ES-I3 (cell line): ENCODE measurements at regions not wholly inside any gene's neighbourhood (a gene's known extent, or its start where the extent isn't known, plus 50 kb on each side); places are given as distances from the start of the nearest gene placed in this dataset.

Source experiments
- H3K36me3 ChIP-seq: 2 replicates; pipeline ENCODE4 v1.6.1; 2013; ENCODE audit warnings: mild to moderate bottlenecking, low read length, control low read depth, moderate library complexity; ENCODE audit not compliant: insufficient read depth
- H3K4me1 ChIP-seq: 2 replicates; pipeline ENCODE4 v1.6.1; 2013; ENCODE audit warnings: mild to moderate bottlenecking, control low read depth, low read length; ENCODE audit not compliant: insufficient read depth
- H3K9ac ChIP-seq: 2 replicates; pipeline ENCODE4 v1.6.1; 2013; ENCODE audit warnings: low read depth, mild to moderate bottlenecking, low read length, moderate library complexity
- H3K9me3 ChIP-seq: 2 replicates; pipeline ENCODE4 v1.6.1; 2013; ENCODE audit warnings: mild to moderate bottlenecking, low read length, moderate library complexity; ENCODE audit not compliant: control insufficient read depth, insufficient read depth

DNA sequence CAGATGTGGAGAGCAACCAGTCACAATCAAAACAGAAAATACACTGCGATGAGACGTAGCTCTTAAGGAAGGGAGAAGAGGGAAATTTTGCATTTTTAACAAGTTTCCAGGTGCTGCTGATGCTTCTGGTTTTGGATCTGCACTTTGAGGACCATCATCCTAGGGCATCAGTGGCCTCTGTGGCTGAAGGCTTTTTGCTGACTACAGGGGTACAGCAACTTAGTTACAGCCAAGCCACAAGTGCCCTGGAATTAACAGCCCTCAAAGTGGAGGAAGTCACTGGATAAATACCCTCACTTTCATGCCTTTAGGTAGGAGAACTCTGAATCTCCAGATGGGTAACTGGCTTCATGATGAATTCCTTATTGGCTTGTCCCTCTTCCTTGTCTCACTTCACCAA, 700.9 kb downstream of the TMEM182 start:
- Histone ChIP-seq H3K9me3 (no peaks in the 10 kb centered on the region), H3K4me1 (no peaks in the 10 kb centered on the region), H3K9ac (no peak overlapping the region), H3K36me3 (no peaks in the 10 kb centered on the region)

DNA sequence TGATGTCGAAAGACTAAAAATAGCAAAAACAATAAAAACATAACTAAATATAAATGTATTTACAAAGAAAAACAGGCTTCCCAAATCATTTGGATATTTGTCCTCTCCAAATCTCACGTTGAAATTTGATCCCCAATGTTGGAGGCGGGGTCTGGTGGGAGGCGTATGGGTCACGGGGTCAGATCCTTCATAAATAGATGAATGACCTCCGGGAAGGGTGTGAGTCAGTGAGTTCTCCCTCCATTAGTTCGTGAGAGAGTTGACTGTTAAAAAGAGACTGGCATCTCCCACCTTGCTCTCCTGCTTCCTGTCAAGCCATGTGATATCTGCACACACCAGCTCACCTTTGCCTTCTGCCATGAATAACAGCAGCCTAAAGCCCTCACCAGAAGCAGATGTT, 703.0 kb downstream of the TMEM182 start:
- H3K36me3 ChIP-seq, result no peaks in the 10 kb centered on the region
- H3K9me3 ChIP-seq, result no peaks in the 10 kb centered on the region
- no peaks in the 10 kb centered on the region for H3K4me1 ChIP-seq
- no peak overlapping the region for H3K9ac ChIP-seq

DNA sequence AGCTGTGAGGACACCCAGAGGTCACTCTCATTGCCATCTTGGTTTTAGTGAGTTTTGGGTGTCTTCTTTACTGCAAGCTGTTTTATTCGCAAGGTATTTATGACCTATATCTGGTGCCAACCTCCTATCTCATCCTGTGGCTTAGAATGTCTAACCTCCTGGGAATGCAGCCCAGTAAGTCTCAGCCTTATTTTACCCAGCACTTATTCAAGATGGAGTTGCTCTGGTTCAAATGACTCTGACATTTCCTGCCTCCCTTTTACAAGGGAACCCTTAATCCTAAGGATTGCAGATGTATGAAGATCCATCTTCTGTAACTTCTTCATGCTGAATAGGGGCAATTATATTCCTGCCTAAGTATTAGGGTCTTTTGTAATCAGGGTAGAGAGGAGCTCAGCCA, 708.0 kb downstream of the TMEM182 start:
- Histone ChIP-seq H3K4me1 (no peaks in the 10 kb centered on the region), H3K36me3 (no peaks in the 10 kb centered on the region), H3K9me3 (no peaks in the 10 kb centered on the region), H3K9ac (no peak overlapping the region)

GRCh38 chr2:103484906-103485305, 723.1 kb downstream of the TMEM182 start:
- Histone ChIP-seq H3K4me1 (no peaks in the 10 kb centered on the region), H3K9ac (no peak overlapping the region), H3K9me3 (no peaks in the 10 kb centered on the region), H3K36me3 (no peaks in the 10 kb centered on the region)

DNA sequence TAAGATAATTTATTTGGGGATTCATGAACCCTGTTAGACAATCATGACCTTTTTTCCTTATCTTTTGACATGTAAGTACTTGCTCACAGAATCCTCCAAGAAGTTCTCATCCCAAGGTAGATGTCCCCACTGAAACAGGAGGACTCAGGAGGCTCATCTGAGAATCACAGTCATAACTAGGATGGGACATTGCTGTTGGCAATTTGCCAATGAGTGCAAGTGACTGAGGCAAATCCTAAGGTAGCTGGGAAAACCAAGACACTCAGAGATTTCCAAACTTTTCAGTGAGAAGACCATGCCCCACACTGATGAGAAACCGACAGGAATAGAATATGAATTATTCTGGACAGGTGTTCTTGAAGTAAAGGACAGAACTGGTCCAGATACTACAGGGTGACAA, 735.0 kb downstream of the TMEM182 start:
- Histone ChIP-seq H3K4me1 (no peaks in the 10 kb centered on the region), H3K9ac (no peak overlapping the region), H3K9me3 (no peaks in the 10 kb centered on the region), H3K36me3 (no peaks in the 10 kb centered on the region)

DNA sequence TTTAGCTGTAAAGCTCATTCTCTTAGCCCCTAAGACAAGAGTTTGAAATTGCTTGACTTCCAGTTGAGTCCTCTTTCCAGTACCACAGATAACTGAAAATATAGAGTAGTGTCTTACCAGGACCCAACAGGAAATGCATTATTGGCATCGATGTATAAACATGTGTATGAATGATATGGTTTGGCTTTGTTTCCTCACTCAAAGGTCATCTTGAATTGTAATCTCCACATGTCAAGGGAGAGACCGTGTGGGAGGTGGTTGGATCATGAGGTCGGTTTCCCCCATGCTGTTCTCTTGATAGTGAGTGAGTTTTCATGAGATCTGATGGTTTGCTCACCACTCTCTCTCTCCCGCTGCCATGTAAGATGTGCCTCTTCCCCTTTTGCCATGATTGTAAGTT, 745.0 kb downstream of the TMEM182 start:
- Histone ChIP-seq H3K4me1 (no peaks in the 10 kb centered on the region), H3K9me3 (no peaks in the 10 kb centered on the region), H3K9ac (no peak overlapping the region), H3K36me3 (no peaks in the 10 kb centered on the region)

DNA sequence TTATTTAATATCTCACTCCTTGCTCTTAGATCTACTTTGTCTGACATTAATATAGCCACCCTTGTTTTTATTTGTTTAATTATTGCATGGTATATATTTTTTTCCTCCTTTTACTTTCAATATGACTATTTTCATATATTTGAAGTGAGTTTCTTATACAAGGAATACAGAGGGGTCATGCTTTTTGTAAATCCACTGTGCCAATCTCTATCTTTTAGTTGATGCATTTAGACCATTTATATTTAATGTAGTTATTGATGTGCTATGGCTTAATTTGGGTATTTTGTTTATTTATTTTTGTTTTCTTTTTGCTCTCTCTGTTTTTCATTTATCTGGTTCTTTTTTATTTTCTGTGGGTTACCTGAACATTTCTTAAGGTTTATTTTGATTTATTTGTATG, 750.6 kb downstream of the TMEM182 start:
- H3K36me3 ChIP-seq, result no peaks in the 10 kb centered on the region
- H3K9ac ChIP-seq, result no peak overlapping the region
- no peaks in the 10 kb centered on the region for H3K4me1 ChIP-seq
- no peaks in the 10 kb centered on the region for H3K9me3 ChIP-seq

GRCh38 chr2:103520547-103520946, 758.7 kb downstream of the TMEM182 start:
- H3K9me3 ChIP-seq, result no peaks in the 10 kb centered on the region
- no peaks in the 10 kb centered on the region for H3K4me1 ChIP-seq
- no peaks in the 10 kb centered on the region for H3K36me3 ChIP-seq
- H3K9ac ChIP-seq, result no peak overlapping the region

- H3K36me3 ChIP-seq, result no peaks in the 10 kb centered on the region
- H3K4me1 ChIP-seq, result no peaks in the 10 kb centered on the region
- no peaks in the 10 kb centered on the region for H3K9me3 ChIP-seq
- H3K9ac ChIP-seq, result no peak overlapping the region
Measured at GRCh38 chr2:103525756-103526155, 763.9 kb downstream of the TMEM182 start.

DNA sequence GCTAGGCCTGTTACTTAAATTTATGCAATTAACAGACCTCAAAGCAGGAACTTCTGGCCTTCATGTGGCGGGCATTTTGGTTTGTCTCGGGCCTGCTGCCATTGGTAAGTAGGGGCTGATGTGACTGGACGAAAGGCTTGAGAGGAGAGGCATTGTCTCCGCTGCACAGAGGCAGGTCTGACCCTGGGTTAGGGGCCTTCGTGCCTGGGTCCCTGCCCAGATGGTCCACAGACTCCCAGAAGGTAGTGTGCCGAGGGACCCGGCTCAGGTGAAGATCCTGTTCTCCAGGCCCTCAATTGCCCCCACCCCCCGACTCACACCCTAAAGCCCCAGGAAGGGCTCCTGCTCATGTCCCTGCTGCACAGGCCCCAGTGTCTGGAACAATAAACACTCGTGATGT, 764.9 kb downstream of the TMEM182 start:
- Histone ChIP-seq H3K36me3 (no peaks in the 10 kb centered on the region), H3K4me1 (no peaks in the 10 kb centered on the region), H3K9me3 (no peaks in the 10 kb centered on the region), H3K9ac (no peak overlapping the region)

GRCh38 chr2:103527278-103527677, 765.4 kb downstream of the TMEM182 start:
- no peaks in the 10 kb centered on the region for H3K4me1 ChIP-seq
- H3K36me3 ChIP-seq, result no peaks in the 10 kb centered on the region
- H3K9me3 ChIP-seq, result no peaks in the 10 kb centered on the region
- no peak overlapping the region for H3K9ac ChIP-seq

DNA sequence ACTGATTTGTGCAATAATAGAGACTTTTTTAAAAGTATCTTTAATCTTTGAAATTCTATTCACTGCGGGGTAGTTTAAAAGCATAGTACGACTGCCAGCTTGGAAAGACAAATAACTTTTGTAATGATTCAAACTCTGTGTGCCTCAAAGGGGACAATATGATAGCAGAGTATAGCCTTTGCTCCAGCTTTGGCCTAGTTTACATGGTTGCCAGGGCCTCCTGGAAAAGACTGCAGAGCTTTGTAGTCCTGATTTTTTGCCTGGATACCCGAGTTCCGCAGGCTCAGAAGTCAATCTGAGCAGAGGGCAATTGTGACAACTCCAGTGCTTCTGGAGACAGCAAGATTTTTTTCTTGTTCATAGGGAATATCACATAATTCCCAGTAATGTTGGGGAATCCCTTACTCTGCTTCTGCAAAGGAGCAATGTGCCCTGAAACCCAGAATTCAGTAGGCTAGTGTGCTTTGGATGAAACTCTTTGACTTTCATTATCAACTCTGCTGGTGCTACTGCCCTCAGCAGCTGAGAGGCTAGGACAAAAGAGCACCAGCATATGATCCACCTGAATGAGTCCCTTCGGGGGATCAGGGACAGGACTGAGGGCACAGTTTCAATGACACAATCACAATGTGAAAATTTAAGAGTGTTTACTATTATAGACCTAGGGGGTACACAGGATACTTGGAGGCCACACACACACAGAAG, 768.1 kb downstream of the TMEM182 start:
- Histone ChIP-seq H3K9ac (no peak overlapping the region), H3K36me3 (no peaks in the 10 kb centered on the region), H3K9me3 (no peaks in the 10 kb centered on the region), H3K4me1 (no peaks in the 10 kb centered on the region)

DNA sequence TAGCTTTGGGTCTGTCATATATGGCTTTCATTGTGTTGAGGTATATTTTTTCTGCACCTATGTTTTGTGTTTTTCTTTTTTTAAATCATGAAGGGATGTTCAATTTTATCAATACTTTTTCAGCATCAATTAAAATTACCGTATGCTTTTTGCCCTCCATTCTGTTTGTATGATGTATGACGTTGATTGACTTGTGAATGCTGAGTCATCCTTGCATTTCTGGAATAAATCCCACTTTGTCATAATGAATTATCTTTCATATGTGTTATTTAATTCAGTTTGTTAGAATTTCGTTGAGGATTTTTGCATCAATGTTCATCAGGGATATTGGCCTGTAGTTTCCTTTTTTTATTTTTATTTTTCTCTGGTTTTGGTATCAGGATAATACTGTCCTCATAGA, 790.9 kb downstream of the TMEM182 start:
- Histone ChIP-seq H3K36me3 (no peaks in the 10 kb centered on the region), H3K4me1 (no peaks in the 10 kb centered on the region), H3K9ac (no peak overlapping the region), H3K9me3 (no peaks in the 10 kb centered on the region)

GRCh38 chr2:103594823-103595222, 833.0 kb downstream of the TMEM182 start:
- H3K9ac ChIP-seq, result no peak overlapping the region
- H3K4me1 ChIP-seq, result no peaks in the 10 kb centered on the region
- no peaks in the 10 kb centered on the region for H3K36me3 ChIP-seq
- H3K9me3 ChIP-seq, result no peaks in the 10 kb centered on the region; the same call in 1 of the 2 replicates

GRCh38 chr2:103605071-103605780, 843.4 kb downstream of the TMEM182 start:
- Histone ChIP-seq H3K9ac (no peak overlapping the region), H3K36me3 (no peaks in the 10 kb centered on the region), H3K4me1 (no peaks in the 10 kb centered on the region), H3K9me3 (peaks cover 5% of the 10 kb centered on the region)
